GM21360 (cell line): ENCODE measurements at regions not wholly inside any gene's neighbourhood (a gene's known extent, or its start where the extent isn't known, plus 50 kb on each side); places are given as distances from the start of the nearest gene placed in this dataset.

ENCODE experiments used
- ATAC-seq: cut with Tn5 transposase; IDR thresholded peaks from one replicate; pipeline ENCODE4 v1.9.1; 2021; ENCODE audit warnings: mild to moderate bottlenecking, moderate library complexity; ENCODE audit not compliant: unreplicated experiment

GRCh38 chr5:89443508-89443907 is 560.5 kb upstream of the MEF2C start:
- no peak for ATAC-seq

DNA sequence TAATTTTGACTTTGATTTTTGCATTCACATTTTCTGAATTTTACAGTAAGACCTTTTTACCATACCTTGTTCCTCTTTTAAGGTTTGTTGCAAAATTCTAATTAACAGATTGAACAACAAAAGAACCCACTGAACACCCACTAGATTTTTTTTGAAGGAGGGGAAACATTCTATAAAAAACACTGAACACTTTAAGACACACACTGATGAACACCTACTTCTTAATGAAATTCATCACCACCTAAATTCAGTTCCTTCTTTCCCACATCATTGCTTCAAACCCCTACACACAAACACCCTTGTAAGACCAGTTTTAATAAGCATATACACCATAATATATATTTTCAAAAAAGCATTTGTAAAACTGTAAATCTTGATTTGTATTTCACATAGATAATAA is 559.0 kb upstream of the MEF2C start:
- no peak for ATAC-seq

- ATAC-seq = no peak
Observed at GRCh38 chr5:89440670-89441069, 557.7 kb upstream of the MEF2C start.

GRCh38 chr5:89437450-89438435 is 554.8 kb upstream of the MEF2C start:
- no peak for ATAC-seq

DNA sequence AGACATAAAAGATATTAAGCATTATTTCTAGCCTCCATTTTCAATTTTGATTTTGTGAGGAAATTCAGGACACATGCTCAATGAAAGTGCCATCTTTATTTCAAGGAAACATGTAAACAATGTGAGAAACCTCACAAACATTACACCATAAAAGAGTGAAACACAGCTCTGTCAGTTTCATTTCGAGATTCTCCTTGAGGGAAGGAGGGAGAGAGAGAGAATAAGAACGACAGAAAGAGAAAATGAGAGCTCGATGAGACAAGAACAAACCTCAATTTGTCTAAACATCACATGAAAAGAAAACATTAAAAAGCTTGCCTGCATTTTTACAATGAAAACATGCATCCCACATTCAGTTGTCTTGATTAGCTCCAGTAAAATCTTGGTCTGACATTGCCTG is 553.5 kb upstream of the MEF2C start:
- no peak for ATAC-seq

GRCh38 chr5:89435347-89435746 is 552.4 kb upstream of the MEF2C start:
- peak; percentile 59 for ATAC-seq

- ATAC-seq = no peak
Observed at GRCh38 chr5:89428624-89429023, 545.6 kb upstream of the MEF2C start.

- ATAC-seq = no peak
Observed at GRCh38 chr5:89425062-89425461, 542.1 kb upstream of the MEF2C start.

DNA sequence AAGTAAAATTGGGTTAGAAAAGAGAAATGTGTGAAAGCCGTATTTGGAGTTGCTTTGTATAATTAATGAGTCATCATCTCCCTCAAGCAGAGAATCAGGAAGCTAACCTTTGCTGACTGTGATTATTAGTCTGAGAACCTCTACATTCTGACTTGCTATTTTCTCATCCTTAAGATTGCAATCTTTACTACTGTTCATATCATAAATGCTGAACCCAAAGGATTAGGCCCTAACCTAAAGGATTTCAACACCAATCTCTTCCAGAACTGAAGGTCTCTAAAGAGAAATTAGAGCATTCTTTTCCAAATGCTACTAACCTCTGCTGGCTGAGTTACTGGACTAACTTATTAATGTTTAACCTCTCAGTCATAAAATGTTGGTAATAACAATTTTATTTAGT is 538.1 kb upstream of the MEF2C start:
- no peak for ATAC-seq

- ATAC-seq = no peak
Observed at GRCh38 chr5:89418407-89419085, 535.6 kb upstream of the MEF2C start.

DNA sequence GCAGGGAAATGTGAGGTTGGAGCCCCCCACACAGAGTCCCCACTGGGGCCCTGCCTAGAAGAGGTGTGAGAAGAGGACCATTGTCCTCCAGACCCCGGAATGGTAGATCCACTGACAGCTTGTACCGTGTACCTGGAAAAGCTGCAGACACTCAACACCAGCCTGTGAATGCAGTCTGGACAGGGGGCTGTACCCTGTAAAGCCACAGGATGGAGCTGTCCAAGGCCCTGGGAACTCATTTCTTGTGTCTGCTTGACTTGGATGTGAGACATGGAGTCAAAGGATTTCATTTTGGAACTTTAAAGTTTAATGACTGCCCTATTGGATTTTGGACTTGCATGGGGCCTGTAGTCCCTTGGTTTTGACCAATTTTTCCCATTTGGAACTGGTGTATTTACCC is 535.0 kb upstream of the MEF2C start:
- ATAC-seq = no peak

GRCh38 chr5:89417515-89417914 is 534.5 kb upstream of the MEF2C start:
- ATAC-seq = no peak

GRCh38 chr5:89411891-89412290 is 528.9 kb upstream of the MEF2C start:
- ATAC-seq = no peak

DNA sequence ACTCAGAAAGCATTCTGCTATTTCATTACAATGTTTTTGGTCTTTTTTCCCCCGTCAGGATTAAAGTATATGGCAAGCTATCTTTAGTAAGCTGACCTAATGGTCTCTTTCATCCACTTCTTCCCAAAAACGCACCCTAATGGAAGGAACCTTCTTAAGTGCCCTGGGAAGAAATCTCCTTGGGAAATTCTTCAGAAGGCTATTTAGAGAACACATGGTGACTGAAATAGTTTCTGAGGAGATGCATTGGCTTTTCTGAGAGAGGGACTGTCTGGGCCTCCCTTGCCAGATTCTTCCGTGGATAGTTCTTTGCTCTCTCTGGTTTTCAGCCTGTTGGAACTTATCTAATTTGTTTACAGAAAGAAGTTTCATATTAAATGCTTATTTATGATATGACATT is 524.1 kb upstream of the MEF2C start:
- ATAC-seq = no peak

DNA sequence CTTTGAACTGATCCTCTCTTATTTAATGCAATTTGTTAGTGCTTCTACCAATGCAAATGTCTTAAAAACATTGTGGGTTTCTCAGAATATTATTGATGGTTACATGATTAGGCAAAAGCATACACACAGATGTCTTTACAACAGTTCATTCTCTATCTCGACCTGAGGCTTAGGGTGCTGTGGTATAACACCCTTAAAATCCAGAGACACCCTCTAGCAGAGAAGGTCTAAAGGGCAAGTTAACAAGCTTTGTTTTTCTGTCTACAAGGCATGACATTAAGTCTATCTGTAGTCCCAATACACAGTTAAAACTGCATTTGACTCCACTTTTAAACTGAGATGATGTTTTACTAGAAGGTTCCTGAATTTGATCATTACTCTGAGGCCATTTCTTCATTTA is 518.7 kb upstream of the MEF2C start:
- ATAC-seq = no peak

DNA sequence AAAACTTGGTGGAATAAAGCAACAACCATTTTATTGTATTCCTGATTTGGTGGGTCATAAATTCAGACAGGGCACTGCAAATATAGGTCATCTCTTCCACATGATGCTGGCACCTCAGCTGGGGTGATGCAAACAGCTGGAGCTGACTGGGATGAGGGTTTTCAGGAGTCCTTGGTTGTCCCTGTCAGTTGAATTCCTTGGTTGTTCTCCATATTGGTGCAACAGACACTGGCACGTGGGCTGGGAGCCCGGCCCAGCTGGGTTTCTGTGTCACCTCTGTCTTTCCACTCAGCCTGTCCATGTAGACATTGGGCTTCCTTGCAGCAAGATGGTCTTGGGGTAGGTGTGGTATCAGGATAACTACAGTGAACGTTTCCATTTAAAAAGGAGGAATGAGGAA is 518.0 kb upstream of the MEF2C start:
- no peak for ATAC-seq

- no peak for ATAC-seq
Observed at GRCh38 chr5:89399548-89399947, 516.6 kb upstream of the MEF2C start.

DNA sequence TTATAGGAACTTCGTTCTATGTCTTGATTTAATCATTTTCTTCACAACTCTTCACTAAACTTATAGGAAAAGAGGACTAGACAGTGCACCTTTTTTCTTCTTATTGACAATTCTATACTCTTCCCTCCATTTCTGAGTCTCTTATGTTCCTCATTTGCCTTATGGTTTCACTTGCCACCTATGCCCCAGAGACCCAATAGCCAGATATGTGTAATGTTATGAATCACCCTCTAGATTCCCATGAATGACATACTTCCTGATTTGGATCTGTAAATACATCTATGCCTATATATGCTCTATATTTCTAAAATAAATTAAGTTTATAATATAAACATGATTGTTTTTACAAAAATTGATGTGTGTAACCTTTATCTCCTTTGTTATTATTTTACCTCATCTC is 514.1 kb upstream of the MEF2C start:
- ATAC-seq = peak; percentile 74

DNA sequence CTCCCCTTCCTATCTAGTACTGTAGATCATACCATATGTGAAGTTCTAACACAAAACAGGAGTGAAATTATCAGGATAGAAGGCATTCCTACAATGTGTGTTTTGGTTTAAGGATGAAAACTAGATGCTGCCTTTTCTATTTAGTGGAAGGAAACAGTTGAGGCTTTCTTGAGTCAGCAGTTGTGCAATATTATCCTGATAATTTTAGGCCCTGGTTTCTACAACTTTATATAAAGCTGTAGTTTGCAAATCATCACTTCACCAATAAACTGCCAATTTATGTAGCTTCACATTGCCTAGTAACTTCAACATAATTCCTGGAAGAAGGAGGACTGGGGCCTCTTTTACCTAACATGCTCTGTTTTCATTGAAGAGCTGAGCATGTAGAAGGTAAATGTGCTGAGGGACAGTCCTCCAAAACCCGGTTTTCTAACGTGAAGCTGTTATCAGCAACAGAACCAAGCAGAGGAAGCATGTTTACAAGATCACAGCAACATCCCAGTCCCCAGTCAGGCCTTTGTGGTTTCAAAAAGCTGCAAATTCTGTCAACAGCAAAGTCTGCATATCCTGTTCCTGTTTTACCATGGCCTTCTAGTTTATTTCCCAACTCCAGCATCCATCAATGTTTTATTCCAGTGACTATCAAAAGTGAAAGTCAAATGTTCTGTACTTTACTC is 513.4 kb upstream of the MEF2C start:
- ATAC-seq = peak; percentile 42

- ATAC-seq = no peak
Observed at GRCh38 chr5:89395111-89395510, 512.1 kb upstream of the MEF2C start.

DNA sequence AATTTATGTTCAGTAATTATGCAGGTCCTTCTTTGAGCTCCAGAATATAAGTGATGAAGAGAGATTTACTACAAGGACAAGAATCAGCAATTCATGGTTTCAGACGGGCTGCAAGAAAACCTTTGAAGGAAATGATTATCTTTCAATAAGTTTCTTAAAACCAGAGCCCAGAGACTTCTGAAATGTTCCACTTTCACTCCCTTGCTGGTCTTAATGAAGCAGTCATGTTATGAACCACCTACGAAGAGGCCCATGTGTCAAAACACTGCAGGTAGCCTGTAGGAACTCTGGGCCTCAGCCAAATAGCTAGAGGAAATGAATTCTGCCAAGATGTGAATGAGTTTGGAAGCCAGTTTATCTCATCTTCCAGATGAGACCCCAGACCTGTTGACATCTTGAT is 505.9 kb upstream of the MEF2C start:
- peak; percentile 49 for ATAC-seq

DNA sequence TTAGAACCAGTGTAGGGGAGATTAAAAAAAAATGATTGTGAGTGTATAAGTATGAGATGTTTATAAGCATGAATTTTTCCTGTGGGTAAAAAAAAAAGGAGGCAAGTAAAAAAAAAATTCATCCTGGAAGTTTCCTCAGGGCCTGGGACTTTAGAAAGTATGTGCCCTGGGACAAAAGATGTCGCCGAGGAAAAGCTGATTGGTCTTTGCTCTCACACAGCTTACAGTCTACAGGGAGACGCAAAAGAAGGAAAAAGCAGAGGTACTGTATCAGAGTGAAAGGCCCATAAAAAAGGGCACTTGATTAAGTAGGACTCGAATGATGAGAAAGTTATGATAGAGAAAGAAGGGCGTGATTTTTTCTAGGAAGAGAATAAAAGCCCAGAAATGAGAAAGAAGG is 501.4 kb upstream of the MEF2C start:
- ATAC-seq = no peak
